NT2/D1 (cell line): ENCODE measurements at regions not wholly inside any gene's neighbourhood (a gene's known extent, or its start where the extent isn't known, plus 50 kb on each side); places are given as distances from the start of the nearest gene placed in this dataset.

Experiments used
- YY1 ChIP-seq: IDR thresholded peaks from 2 replicates; pipeline ENCODE4 v1.6.1; 2011; ENCODE audit not compliant: insufficient read length, insufficient read depth
- ZNF274 ChIP-seq: IDR thresholded peaks from 2 replicates; pipeline ENCODE4 v1.6.1; 2011; ENCODE audit warnings: mild to moderate bottlenecking, low read depth, low read length

DNA sequence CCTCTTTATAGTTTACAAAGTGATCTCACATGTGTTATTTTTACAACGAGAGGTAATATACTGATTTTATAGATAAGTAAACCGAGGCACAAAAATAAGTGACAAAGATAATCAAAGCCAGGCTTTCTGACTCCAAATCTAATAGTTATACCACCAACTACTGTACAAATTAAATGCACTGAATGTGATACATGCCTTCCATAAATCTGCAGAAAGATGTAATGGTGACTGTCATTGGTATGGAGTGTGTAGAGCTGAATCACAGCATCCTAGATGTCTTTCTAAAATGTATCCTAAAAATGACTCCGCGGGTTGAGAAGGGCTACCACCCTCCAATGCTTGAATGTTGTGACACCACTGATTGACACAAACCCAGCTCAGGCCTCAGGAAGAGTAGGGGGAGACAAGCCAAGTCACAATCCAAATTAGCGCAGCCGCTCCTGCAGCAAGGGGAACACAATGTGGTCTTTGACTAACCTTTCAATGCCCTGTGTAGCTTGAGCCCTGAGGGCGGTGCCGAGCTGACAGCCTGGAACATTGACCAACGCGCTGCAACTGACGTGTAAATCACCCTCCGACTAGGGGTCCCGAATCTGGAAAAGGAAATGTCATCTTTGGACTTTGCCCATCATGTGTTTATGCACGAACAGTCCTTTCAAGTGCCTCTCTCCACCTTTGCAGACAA lies 136.8 kb downstream of the OLIG3 start:
- TF ChIP-seq YY1 (no peak), ZNF274 (no peak)
